Astrocyte (in vitro differentiated cells and primary cell): ENCODE measurements at regions not wholly inside any gene's neighbourhood (a gene's known extent, or its start where the extent isn't known, plus 50 kb on each side); places are given as distances from the start of the nearest gene placed in this dataset.

Experiments used
- EZH2 ChIP-seq: IDR thresholded peaks from 2 replicates; pipeline ENCODE4 v1.6.1; 2012; ENCODE audit warnings: mild to moderate bottlenecking, low read length, inconsistent platforms; ENCODE audit not compliant: insufficient read depth
- TF ChIP-seq, protein P1 (sequence below): IDR thresholded peaks from 2 replicates; pipeline ENCODE4 v1.5.1; 2011; ENCODE audit warnings: low read depth, mild to moderate bottlenecking, inconsistent platforms, low read length, moderate library complexity; ENCODE audit not compliant: insufficient read depth

DNA sequence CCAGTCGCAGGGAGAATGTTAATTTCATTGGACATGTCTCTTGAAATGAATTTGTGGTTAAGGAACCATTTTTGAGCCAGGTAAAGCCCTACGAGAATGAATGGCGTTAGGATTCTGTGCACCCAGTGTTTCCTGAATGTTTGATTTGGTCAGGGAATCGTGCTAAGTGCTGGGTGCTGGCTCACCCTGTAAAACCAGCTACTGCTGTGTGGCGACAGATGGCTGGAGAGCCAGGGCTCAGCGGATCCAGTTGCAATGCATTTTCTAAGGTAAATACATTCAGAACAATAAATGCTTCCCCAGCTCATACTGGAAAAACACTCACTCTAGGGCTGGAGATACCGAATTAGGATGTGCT is 355.5 kb downstream of the GLRX3 start:
- no peak for TF ChIP-seq EZH2
- TF ChIP-seq, protein P1, sequence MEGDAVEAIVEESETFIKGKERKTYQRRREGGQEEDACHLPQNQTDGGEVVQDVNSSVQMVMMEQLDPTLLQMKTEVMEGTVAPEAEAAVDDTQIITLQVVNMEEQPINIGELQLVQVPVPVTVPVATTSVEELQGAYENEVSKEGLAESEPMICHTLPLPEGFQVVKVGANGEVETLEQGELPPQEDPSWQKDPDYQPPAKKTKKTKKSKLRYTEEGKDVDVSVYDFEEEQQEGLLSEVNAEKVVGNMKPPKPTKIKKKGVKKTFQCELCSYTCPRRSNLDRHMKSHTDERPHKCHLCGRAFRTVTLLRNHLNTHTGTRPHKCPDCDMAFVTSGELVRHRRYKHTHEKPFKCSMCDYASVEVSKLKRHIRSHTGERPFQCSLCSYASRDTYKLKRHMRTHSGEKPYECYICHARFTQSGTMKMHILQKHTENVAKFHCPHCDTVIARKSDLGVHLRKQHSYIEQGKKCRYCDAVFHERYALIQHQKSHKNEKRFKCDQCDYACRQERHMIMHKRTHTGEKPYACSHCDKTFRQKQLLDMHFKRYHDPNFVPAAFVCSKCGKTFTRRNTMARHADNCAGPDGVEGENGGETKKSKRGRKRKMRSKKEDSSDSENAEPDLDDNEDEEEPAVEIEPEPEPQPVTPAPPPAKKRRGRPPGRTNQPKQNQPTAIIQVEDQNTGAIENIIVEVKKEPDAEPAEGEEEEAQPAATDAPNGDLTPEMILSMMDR, result no peak
